H9 (cell line): ENCODE measurements at regions not wholly inside any gene's neighbourhood (a gene's known extent, or its start where the extent isn't known, plus 50 kb on each side); places are given as distances from the start of the nearest gene placed in this dataset.

Experiments used
- DNase-seq: peaks from one replicate; pipeline ENCODE4 v3.0.0-alpha.2; 2017
- H2AFZ ChIP-seq: one replicate; pipeline ENCODE4 v1.6.1; 2013; ENCODE audit warnings: mild to moderate bottlenecking, low read length, control low read depth, moderate library complexity
- H2AK5ac ChIP-seq: 2 replicates; pipeline ENCODE4 v1.6.1; 2013; ENCODE audit warnings: low read length, control low read depth, mixed read lengths; ENCODE audit not compliant: insufficient read length
- H2BK120ac ChIP-seq: one replicate; pipeline ENCODE4 v1.6.1; 2013; ENCODE audit warnings: low read depth, mild to moderate bottlenecking, low read length, control low read depth, inconsistent platforms; ENCODE audit not compliant: poor library complexity, severe bottlenecking
- H2BK12ac ChIP-seq: 2 replicates; pipeline ENCODE4 v1.6.1; 2013; ENCODE audit warnings: low read length, control low read depth, mixed read lengths, low read depth; ENCODE audit not compliant: insufficient read length
- H2BK15ac ChIP-seq: 2 replicates; pipeline ENCODE4 v1.6.1; 2013; ENCODE audit warnings: low read depth, low read length, control low read depth
- H2BK20ac ChIP-seq: one replicate; pipeline ENCODE4 v1.6.1; 2013; ENCODE audit warnings: low read depth, mild to moderate bottlenecking, low read length, control low read depth, inconsistent platforms; ENCODE audit not compliant: poor library complexity, severe bottlenecking
- H2BK5ac ChIP-seq: 2 replicates; pipeline ENCODE4 v1.6.1; 2013; ENCODE audit warnings: low read length, control low read depth, mixed read lengths; ENCODE audit not compliant: insufficient read length
- H3K14ac ChIP-seq: 2 replicates; pipeline ENCODE4 v1.6.1; 2013; ENCODE audit warnings: low read length, control low read depth; ENCODE audit not compliant: insufficient read depth
- H3K18ac ChIP-seq: 2 replicates; pipeline ENCODE4 v1.6.1; 2013; ENCODE audit warnings: low read depth, mild to moderate bottlenecking, mixed read lengths, low read length, control low read depth; ENCODE audit not compliant: insufficient read length
- H3K23ac ChIP-seq: 2 replicates; pipeline ENCODE4 v1.6.1; 2013; ENCODE audit warnings: low read length, control low read depth, mixed read lengths, low read depth; ENCODE audit not compliant: insufficient read length
- H3K23me2 ChIP-seq: 2 replicates; pipeline ENCODE4 v1.6.1; 2013; ENCODE audit warnings: low read depth, mild to moderate bottlenecking, mixed read lengths, low read length, control low read depth; ENCODE audit not compliant: insufficient read length, poor library complexity, severe bottlenecking
- H3K27ac ChIP-seq: 2 replicates; pipeline ENCODE4 v1.5.1; 2013; ENCODE audit warnings: low read length, control low read depth, mixed read lengths, low read depth; ENCODE audit not compliant: insufficient read length
- H3K27me3 ChIP-seq: 2 replicates; pipeline ENCODE4 v1.6.1; 2013; ENCODE audit warnings: low read length, control low read depth, inconsistent platforms; ENCODE audit not compliant: insufficient read depth
- H3K4ac ChIP-seq: 2 replicates; pipeline ENCODE4 v1.6.1; 2013; ENCODE audit warnings: low read depth, mild to moderate bottlenecking, control low read depth, inconsistent platforms, low read length, moderate library complexity
- H3K4me1 ChIP-seq: 2 replicates; pipeline ENCODE4 v1.6.1; 2013; ENCODE audit warnings: low read length, control low read depth, inconsistent platforms; ENCODE audit not compliant: insufficient read depth
- H3K4me2 ChIP-seq: 2 replicates; pipeline ENCODE4 v1.6.1; 2013; ENCODE audit warnings: low read length, control low read depth, mixed read lengths; ENCODE audit not compliant: insufficient read length, insufficient read depth
- H3K56ac ChIP-seq: 2 replicates; pipeline ENCODE4 v1.6.1; 2013; ENCODE audit warnings: low read depth, mild to moderate bottlenecking, mixed read lengths, low read length, control low read depth; ENCODE audit not compliant: insufficient read length
- H3K79me1 ChIP-seq: 2 replicates; pipeline ENCODE4 v1.6.1; 2013; ENCODE audit warnings: low read depth, mild to moderate bottlenecking, moderate library complexity, low read length, control low read depth, inconsistent platforms; ENCODE audit not compliant: insufficient read depth, poor library complexity, severe bottlenecking
- H3K79me2 ChIP-seq: 2 replicates; pipeline ENCODE4 v1.6.1; 2013; ENCODE audit warnings: low read length, control low read depth, inconsistent platforms; ENCODE audit not compliant: insufficient read depth
- H3K9ac ChIP-seq: 2 replicates; pipeline ENCODE4 v1.6.1; 2013; ENCODE audit warnings: low read length, control low read depth, mixed read lengths; ENCODE audit not compliant: insufficient read length; ENCODE audit errors: extremely low read depth
- H3K9me3 ChIP-seq: one replicate; pipeline ENCODE4 v1.6.1; 2013; ENCODE audit warnings: low read depth, low read length, inconsistent platforms; ENCODE audit not compliant: control insufficient read depth
- H3T11ph ChIP-seq: one replicate; pipeline ENCODE4 v1.6.1; 2013; ENCODE audit warnings: mild to moderate bottlenecking, low read length, control low read depth, inconsistent platforms
- H4K20me1 ChIP-seq: one replicate; pipeline ENCODE4 v1.6.1; 2013; ENCODE audit not compliant: control insufficient read depth, insufficient read length, insufficient read depth
- H4K5ac ChIP-seq: 2 replicates; pipeline ENCODE4 v1.6.1; 2013; ENCODE audit warnings: low read depth, mild to moderate bottlenecking, mixed read lengths, low read length, control low read depth; ENCODE audit not compliant: insufficient read length
- H4K8ac ChIP-seq: replicated peaks from 2 replicates; pipeline ENCODE4 v1.6.1; 2013; ENCODE audit warnings: low read length, control low read depth, mixed read lengths, low read depth; ENCODE audit not compliant: insufficient read length
- H4K91ac ChIP-seq: 2 replicates; pipeline ENCODE4 v1.6.1; 2013; ENCODE audit warnings: low read depth, mild to moderate bottlenecking, moderate library complexity, mixed read lengths, low read length, control low read depth; ENCODE audit not compliant: insufficient read length
- H3K27ac Mint-ChIP-seq, 3 experiments: 2 replicates in 2 of 3; 3 replicates in 1 of 3; pipeline ENCODE4 v1.8.0; 2020 to 2021; ENCODE audit warnings: mixed read lengths in 3 of 3, mild to moderate bottlenecking in 1 of 3, moderate library complexity in 1 of 3
- H3K27me3 Mint-ChIP-seq: 2 replicates; pipeline ENCODE4 v1.8.0; 2021; ENCODE audit warnings: low read depth, mild to moderate bottlenecking, moderate library complexity, mixed read lengths
- H3K36me3 Mint-ChIP-seq, 3 experiments: 2 replicates in 2 of 3; 3 replicates in 1 of 3; pipeline ENCODE4 v1.8.0; 2020 to 2021; ENCODE audit warnings: low read depth in 3 of 3, mixed read lengths in 3 of 3; ENCODE audit not compliant: insufficient read depth in 1 of 3
- H3K4me1 Mint-ChIP-seq, 2 experiments: 2 replicates each; pipeline ENCODE4 v1.8.0; 2020; ENCODE audit warnings: mixed read lengths in 2 of 2
- H3K4me3 Mint-ChIP-seq, 2 experiments: 2 replicates in 1 of 2; 3 replicates in 1 of 2; pipeline ENCODE4 v1.8.0; 2020 to 2021; ENCODE audit warnings: mild to moderate bottlenecking in 2 of 2, mixed read lengths in 2 of 2, moderate library complexity in 1 of 2
- H3K9me3 Mint-ChIP-seq, 2 experiments: 2 replicates in 1 of 2; 3 replicates in 1 of 2; pipeline ENCODE4 v1.8.0; 2020; ENCODE audit warnings: mild to moderate bottlenecking in 2 of 2, mixed read lengths in 2 of 2, moderate library complexity in 1 of 2
- CTCF ChIP-seq: fragments of 200-600 bp; sonication (generic); conservative IDR thresholded peaks from 3 replicates; pipeline ENCODE4 v1.8.0; 2021; ENCODE audit warnings: antibody characterized with exemption, mild to moderate bottlenecking
- WGBS: extraction: QIAGEN DNeasy Blood & Tissue Kit; methylation state at CpG from one replicate; pipeline ENCODE4 v1.1.7; 2013; ENCODE audit warnings: missing lambda C conversion rate, low lambda C conversion rate, mixed read lengths; ENCODE audit not compliant: insufficient read length; ENCODE audit errors: extremely low coverage; 5-methylcytosine and 5-hydroxymethylcytosine counted together

DNA sequence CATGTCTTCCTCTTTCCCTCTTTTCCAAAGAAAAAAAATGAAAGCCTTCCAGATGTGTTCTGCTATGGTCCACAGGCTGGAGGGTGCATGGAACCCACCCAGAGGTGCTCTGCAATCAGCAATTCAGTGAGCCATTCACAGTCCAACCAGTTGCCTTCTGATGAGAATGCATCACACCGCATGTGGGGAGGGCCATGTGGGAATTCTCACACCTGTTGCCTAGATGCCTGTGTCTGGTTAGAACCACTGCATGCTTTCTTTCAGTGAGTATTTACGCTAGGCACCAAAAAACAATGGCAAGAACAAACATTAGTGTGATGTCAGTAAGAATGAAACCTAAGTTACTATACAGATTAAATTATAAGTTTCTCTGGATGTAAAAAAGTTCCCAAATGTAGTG lies 311.6 kb upstream of the CDYL start:
- Histone ChIP-seq H3K14ac (no peak overlapping the region), H3K9ac (no peak overlapping the region), H4K20me1 (no peaks in the 10 kb centered on the region), H3K23me2 (no peaks in the 10 kb centered on the region), H4K5ac (no peak overlapping the region), H2BK12ac (no peak overlapping the region), H3K27me3 (no peaks in the 10 kb centered on the region), H2BK20ac (no peak overlapping the region), H2BK15ac (no peak overlapping the region), H3K4me2 (no peak overlapping the region), H4K8ac (no peak overlapping the region), H2AK5ac (no peak overlapping the region), H2BK120ac (no peak overlapping the region), H3K79me2 (no peaks in the 10 kb centered on the region), H2AFZ (no peak overlapping the region), H3K18ac (no peak overlapping the region), H3K4me1 (no peaks in the 10 kb centered on the region), H3K79me1 (no peaks in the 10 kb centered on the region), H3K4ac (no peak overlapping the region), H4K91ac (no peak overlapping the region), H3K56ac (no peak overlapping the region), H2BK5ac (no peak overlapping the region), H3K9me3 (no peaks in the 10 kb centered on the region), H3K23ac (no peak overlapping the region), H3T11ph (no peak overlapping the region), H3K27ac (no peak overlapping the region)
- no peak for DNase-seq
- H3K4me1 Mint-ChIP-seq: peaks cover 8 to 14% of the 10 kb centered on the region in 2 experiments; a peak in 2 of 4 replicates
- WGBS: no CpG with 5 or more reads among the region's 2 CpGs
- TF ChIP-seq CTCF: no peak
- H3K27me3 Mint-ChIP-seq: peaks cover 12% of the 10 kb centered on the region
- H3K27ac Mint-ChIP-seq: no peak overlapping the region
- 0 out of 5 replicates have a peak, but pooled peaks cover 0 to 4% of the 10 kb centered on the region in 2 experiments for H3K9me3 Mint-ChIP-seq
- H3K4me3 Mint-ChIP-seq: no peak overlapping the region
- H3K36me3 Mint-ChIP-seq: peaks cover 0 to 4% (median 4%) of the 10 kb centered on the region in 3 experiments; a peak in 2 of 7 replicates
